Dedifferentiated amniotic fluid mesenchymal stem cell (primary cell): ENCODE measurements at regions not wholly inside any gene's neighbourhood (a gene's known extent, or its start where the extent isn't known, plus 50 kb on each side); places are given as distances from the start of the nearest gene placed in this dataset.

ENCODE experiments used
- DNase-seq: peaks from one replicate; pipeline ENCODE4 v3.0.0-alpha.2; 2016; ENCODE audit errors: extremely low spot score

GRCh38 chr11:116505298-116506262 is 267.2 kb downstream of the BUD13 start:
- no peak for DNase-seq

- no peak for DNase-seq
These were observed 268.1 kb downstream of the BUD13 start for GRCh38 chr11:116504541-116505297.

- DNase-seq = no peak
These were observed 269.3 kb downstream of the BUD13 start for GRCh38 chr11:116503216-116504160.

- DNase-seq = no peak
These were observed 270.1 kb downstream of the BUD13 start for GRCh38 chr11:116502641-116503061.

GRCh38 chr11:116501728-116502127 is 271.1 kb downstream of the BUD13 start:
- no peak for DNase-seq

GRCh38 chr11:116500947-116501602 is 271.7 kb downstream of the BUD13 start:
- DNase-seq = no peak

GRCh38 chr11:116500026-116500946 is 272.5 kb downstream of the BUD13 start:
- no peak for DNase-seq

- no peak for DNase-seq
These were observed 273.3 kb downstream of the BUD13 start for GRCh38 chr11:116499396-116500003.

- DNase-seq = no peak
These were observed 274.6 kb downstream of the BUD13 start for GRCh38 chr11:116498161-116498560.

- no peak for DNase-seq
These were observed 280.2 kb downstream of the BUD13 start for GRCh38 chr11:116492600-116492999.

GRCh38 chr11:116488836-116489389 is 283.9 kb downstream of the BUD13 start:
- no peak for DNase-seq

- DNase-seq = no peak
These were observed 287.4 kb downstream of the BUD13 start for GRCh38 chr11:116485425-116485824.

- no peak for DNase-seq
These were observed 290.1 kb downstream of the BUD13 start for GRCh38 chr11:116482716-116483115.

GRCh38 chr11:116481126-116481675 is 291.6 kb downstream of the BUD13 start:
- DNase-seq = no peak

- no peak for DNase-seq
These were observed 293.8 kb downstream of the BUD13 start for GRCh38 chr11:116478669-116479668.

GRCh38 chr11:116478205-116478604 is 294.6 kb downstream of the BUD13 start:
- no peak for DNase-seq

GRCh38 chr11:116473790-116474346 is 298.9 kb downstream of the BUD13 start:
- DNase-seq = no peak
